ENCODE measurements at regions not wholly inside any gene's neighbourhood (a gene's known extent, or its start where the extent isn't known, plus 50 kb on each side); places are given as distances from the start of the nearest gene placed in this dataset.
"Not testable (repeated sequence)": the region's sequence is repeated elsewhere in the genome, so short reads cannot be mapped to it uniquely, and the experiment has no call there.

- no peak for DNase-seq (ENCODE audit: low spot score)
Observed at GRCh38 chr13:76286178-76286577, 600.0 kb downstream of the KCTD12 start.

DNA sequence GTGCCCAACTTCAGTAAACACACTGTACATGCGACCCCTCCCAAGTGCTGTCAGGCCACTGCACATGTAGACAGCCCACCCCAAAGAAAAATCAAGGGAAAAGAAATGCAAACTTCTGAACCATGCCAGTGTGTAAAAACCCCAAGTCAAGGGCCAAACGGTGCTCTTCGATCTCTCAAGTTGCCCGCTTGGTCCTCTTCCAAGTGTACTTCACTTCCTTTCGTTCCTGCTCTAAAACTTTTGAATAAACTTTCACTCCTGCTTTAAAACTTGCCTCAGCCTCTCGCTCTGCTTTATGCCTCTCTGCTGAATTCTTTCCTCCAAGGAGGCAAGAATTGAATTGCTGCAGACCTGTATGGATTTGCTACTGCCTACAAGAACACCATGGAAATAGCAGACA, 600.7 kb downstream of the KCTD12 start:
- DNase-seq (ENCODE audit: low spot score): no peak

DNA sequence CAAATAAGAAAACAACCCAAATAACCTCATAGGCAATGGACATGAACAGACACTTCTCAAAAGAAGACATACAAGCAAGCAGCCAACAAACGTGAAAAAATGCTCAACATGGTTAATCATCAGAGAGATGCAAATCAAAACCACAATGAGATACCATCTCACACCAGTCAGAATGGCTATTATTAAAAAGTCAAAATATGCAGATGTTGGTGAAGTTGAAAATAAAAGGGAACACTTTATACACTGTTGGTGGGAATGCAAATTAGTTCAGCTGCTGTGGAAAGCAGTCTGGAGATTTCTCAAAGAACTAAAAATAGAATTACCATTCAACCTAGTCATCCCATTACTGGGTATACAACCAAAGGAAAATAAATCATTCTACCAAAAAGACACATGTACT, 606.4 kb downstream of the KCTD12 start:
- not testable (repeated sequence) for DNase-seq (ENCODE audit: low spot score)

GRCh38 chr13:76271728-76272232, 614.4 kb downstream of the KCTD12 start:
- DNase-seq (ENCODE audit: low spot score): no peak

DNA sequence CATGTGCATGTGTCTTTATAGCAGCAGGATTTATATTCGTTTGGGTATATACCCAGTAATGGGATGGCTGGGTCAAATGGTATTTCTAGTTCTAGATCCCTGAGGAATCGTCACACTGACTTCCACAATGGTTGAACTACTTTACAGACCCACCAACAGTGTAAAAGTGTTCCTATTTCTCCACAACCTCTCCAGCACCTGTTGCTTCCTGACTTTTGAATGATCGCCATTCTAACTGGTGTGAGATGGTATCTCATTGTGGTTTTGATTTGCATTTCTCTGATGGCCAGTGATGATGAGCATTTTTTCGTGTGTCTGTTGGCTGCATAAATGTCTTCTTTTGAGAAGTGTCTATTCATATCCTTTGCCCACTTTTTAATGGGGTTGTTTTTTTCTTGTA, 617.9 kb downstream of the KCTD12 start:
- DNase-seq (ENCODE audit: low spot score): not testable (repeated sequence)

DNA sequence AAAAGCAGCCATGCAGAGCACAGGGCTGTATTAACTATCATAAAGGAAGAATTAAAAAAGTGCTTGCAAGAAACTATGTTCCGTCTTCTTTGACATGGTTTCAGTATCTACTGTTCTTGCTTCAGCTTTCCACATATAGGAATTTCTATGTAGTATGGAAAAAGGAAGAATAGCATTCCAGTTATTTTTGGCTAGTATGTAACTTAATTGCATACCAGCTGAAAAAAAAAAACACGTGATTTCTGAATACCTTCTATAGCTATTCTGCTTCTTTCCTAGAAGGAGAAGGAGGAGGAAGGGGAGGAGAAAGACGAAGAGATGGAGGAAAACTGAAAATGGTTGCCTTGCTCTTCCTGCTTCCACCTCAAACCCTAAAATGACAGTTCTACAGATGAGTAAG, 619.0 kb downstream of the KCTD12 start:
- no peak for DNase-seq (ENCODE audit: low spot score)

GRCh38 chr13:76266561-76266960, 619.6 kb downstream of the KCTD12 start:
- no peak for DNase-seq (ENCODE audit: low spot score)

GRCh38 chr13:76250211-76250610, 614.1 kb downstream of the LMO7 start:
- DNase-seq (ENCODE audit: low spot score): no peak

DNA sequence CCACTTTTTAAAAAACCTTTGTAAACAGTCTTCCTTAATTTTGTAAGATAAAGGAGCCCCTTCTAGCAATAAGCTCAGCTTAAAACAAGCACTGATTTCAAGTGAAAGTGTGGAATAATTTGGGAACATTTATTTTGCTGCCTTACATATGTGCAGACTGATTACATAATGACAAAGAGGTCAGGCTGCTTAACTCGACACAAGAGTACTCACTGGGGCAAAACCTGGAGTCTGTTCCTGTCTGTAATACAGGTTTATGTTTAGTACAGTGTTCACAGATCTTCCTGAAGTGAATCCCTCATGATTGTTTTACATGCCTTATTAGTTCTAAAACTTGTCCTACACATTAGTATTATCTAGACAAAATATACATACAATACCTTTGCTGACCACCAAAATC, 609.8 kb downstream of the LMO7 start:
- DNase-seq (ENCODE audit: low spot score): no peak

DNA sequence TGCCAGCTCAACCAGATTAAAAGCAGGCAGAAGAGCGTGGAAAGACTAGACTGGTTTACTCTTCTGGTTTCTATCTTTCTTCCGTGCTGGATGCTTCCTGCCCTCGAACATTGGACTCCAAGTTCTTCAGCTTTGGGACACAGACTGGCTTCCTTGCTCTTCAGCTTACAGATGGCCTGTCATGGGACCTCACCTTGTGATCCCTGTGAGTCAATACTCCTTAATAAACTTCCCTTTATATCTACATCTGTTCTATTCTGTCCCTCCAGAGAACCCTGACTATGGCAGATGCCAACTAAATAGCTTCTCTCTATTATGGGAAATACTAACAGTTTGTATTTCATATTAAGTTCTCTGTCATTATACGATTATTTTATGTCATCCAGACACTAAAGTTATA, 609.1 kb downstream of the LMO7 start:
- no peak for DNase-seq (ENCODE audit: low spot score)

DNA sequence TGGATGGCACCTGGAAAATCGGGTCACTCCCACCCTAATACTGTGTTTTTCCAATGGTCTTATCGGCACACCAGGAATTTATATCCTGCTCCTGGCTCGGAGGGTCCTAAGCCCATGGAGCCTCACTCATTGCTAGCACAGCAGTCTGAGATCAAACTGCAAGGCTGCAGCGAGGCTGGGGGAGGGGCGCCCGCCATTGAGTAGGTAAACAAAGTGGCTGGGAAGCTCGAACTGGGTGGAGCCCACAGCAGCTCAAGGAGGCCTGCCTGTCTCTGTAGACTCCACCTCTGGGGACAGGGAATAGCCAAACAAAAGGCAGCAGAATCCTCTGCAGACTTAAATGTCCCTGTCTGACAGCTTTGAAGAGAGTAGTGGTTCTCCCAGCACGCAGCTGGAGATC, 607.0 kb downstream of the LMO7 start:
- DNase-seq (ENCODE audit: low spot score): not testable (repeated sequence)

DNA sequence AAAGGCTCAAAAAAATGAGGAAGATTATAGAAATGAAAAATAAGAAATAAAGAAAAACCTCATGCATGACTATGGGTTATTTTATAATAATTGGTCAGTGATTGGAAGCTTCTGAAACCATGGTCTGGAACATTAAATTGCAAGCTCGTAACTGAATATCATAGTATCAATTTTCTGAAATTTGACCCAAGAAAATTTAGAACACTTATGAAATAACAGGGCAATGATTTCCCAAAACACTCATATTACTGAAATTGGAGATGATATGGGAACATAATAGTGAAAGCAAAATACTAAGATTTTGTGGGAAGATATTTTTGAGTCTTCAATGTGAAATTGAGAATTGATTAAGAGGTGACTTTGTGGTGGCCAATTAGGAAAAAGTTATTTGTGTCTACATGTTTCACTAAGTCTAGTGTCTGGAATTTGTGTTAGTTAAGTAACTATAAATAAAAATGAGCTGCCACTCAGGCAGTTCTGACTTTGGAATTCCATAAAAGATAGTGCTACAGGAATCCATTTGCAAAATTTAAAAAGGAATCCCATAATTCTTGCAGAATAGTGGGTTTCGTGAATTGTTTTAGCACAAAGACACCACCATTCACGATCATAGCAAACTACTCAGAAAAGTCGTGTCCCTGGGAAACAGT, 603.0 kb downstream of the LMO7 start:
- DNase-seq (ENCODE audit: low spot score): no peak

DNA sequence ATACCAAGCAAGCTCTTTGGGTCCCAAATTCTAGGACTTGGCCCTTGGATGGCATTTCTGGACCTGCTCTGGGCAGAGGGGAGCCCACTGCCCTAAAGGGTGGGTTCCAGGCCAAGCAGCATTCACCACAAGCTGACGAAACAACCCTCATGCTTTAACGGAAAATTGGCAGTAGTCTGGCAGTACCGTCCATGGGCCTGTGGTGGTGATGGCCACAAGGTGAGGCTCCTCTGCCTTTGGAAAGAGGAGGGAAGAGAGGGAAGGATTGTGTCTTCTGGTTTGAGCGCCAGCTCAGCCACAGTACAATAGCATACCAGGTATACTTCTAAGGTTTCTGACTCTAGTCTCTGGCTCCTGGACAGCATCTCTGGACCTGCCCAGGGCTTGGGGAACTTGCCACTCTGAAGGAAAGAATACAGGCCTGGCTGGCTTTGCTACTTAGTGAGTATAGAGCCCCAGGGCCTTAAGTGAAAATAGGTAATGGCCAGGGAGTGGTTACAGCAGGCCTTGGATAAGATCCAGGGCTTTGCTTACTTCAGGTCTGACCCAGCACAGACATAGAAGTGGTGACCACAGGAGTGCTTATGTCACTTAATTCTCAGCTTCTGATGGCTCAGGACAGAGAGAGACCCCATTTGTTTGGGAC, 595.5 kb downstream of the LMO7 start:
- no peak for DNase-seq (ENCODE audit: low spot score)

DNA sequence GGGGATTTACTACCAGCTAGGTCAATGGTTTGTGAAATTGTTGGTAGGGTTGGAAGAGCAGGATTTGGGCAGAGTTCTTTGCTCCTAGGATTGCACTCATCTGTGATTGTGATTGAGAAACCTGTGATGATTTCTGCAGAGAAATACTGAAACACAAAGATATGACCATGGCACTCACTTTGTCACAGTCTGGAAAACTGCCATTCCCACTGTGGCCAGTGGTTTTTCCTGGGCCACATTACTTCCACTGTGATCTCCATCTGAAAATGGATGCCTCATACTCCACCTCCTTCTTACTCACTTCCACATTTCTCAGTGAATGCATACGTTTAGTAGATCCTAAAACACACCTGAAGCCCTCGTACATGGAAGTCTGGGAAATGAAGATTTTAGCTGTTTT, 593.2 kb downstream of the LMO7 start:
- DNase-seq (ENCODE audit: low spot score): no peak

DNA sequence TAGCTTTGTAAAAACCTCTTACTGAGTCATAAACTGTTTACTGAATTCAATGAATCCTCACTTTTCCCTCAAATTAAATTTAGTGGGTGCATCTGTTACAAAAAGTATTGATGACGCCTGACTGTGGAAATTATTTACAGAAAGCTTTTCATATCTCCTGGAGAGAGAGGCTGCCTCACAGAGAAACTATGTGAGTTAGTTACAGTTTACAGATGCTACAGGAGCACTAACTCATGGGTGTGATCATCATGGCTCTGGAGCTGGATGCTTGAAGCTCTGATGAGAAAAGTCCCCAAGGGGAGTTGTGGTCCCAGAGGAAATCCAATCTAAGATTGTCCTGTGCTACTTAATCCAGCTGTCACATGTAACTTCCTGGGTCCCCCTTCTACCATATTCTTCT, 590.8 kb downstream of the LMO7 start:
- DNase-seq (ENCODE audit: low spot score): no peak

GRCh38 chr13:76225815-76226489, 589.8 kb downstream of the LMO7 start:
- DNase-seq (ENCODE audit: low spot score): no peak

GRCh38 chr13:76223999-76224398, 587.9 kb downstream of the LMO7 start:
- no peak for DNase-seq (ENCODE audit: low spot score)

DNA sequence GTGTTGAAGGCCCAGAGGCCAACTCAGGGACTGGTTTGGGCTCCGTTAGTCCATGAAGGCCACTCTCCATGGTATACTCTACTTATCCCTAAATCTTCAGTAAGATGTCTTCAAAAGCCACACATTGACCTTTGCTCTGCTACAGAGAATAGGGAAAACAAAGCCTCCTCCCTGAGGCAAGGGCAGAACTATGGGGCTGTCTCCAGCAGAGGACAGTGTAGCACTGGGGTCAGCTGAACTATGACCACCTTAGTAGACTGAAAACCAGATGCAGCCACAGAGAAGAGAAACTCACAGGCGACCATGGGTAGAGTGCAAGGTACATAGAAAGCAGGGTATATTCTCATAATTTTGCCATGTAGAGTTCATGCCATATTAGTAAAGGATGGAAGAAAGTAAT, 587.4 kb downstream of the LMO7 start:
- no peak for DNase-seq (ENCODE audit: low spot score)

DNA sequence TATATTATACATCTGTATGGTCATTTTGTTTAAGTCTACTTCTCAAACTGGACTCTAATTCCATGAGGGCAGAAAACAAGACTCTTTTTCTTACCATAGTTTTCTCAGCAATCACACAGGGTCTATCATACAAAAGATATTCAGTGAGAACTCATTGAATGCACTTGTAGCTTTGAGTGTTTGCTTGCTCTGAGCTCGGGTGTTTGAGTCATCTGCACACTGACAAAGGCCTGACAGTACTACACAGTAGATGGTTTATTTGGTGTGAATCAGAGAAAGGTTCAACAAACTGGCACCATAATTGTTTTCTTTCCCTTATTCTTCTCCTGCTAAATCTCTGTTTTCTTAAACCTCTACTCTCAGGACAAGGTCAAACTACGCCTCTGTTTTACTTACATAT, 586.4 kb downstream of the LMO7 start:
- DNase-seq (ENCODE audit: low spot score): no peak

DNA sequence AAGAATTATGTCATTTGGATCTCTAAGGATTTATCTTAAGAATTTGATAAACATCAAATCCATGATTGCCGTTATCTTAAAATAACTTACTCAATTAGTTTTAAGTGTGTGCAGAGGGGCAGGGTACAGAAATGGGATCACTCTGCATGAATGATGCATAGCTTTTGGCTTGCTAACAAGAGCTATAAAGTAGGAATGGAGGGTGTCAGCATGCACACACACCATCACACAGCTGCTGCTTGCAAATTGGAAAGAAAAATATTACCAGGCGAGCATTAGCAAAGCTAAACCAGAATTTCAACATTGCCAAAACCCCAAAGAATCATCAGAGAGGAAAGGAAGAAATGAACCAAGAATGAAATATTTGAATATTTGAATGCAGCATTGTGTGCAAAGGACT, 580.6 kb downstream of the LMO7 start:
- no peak for DNase-seq (ENCODE audit: low spot score)

GRCh38 chr13:76214001-76214400, 577.9 kb downstream of the LMO7 start:
- no peak for DNase-seq (ENCODE audit: low spot score)

DNA sequence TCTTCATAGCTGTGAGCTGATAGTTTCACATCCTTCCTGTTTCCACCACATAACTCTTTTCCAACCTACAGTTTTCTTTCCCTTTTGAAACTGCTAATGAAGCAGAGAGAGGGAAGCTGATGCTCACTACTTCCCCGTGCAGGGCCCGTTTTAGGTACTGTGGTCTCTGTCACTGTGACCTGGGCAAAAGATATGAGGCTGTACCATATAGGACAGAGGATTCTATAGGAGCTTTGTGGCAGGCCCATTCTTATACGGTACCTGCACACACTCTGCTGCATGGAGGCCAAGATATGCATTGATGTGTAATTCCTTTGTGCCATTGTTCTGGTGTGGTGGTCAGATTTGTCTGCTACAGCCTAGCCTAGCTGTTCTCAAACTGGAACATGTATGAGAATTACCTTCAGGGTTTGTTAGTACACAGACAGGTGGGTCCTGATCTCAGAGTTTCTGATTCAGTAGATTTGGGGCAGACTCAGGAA, 577.3 kb downstream of the LMO7 start:
- DNase-seq (ENCODE audit: low spot score): no peak

DNA sequence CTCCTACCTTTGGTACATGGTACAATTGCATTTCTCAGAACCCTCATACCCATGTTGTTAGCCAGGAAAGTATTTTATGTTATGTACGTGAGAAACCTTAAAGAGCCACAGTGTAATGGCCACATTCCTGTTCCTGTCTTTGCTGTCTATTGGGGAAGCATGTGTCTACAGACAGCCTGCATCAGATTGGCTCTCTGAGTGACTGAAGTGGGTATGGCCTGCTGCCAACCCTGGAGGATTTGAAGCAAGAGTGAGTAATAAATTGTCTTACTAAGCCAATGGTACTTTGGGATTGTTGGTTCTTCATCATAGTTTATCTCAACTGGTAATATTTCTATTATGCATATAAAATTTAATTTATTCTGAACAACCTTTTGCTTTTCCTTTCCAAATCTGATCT, 574.1 kb downstream of the LMO7 start:
- DNase-seq (ENCODE audit: low spot score): no peak
